CD4-positive, alpha-beta T cell (primary cell): ENCODE measurements at regions not wholly inside any gene's neighbourhood (a gene's known extent, or its start where the extent isn't known, plus 50 kb on each side); places are given as distances from the start of the nearest gene placed in this dataset.

Source experiments
- ATAC-seq: fragments of 200-7000 bp; cut with Tn5 transposase; one replicate; pipeline ENCODE4 v1.10.0; 2022; ENCODE audit warnings: mild to moderate bottlenecking; ENCODE audit not compliant: poor library complexity
- CTCF ChIA-PET: fragments of 350-600 bp; sonication (Branson Sonifier 250); formaldehyde crosslinking; loops from one replicate; lab custom pipeline; 2021; ENCODE audit warnings: antibody characterized with exemption, inconsistent platforms; lab: Charles Lee
- POLR2A ChIA-PET: fragments of 350-600 bp; sonication (Branson Sonifier 250); formaldehyde crosslinking; loops from one replicate; lab custom pipeline; 2021; ENCODE audit warnings: antibody characterized with exemption, inconsistent platforms; lab: Charles Lee
- DNase-seq, 14 experiments: peaks; one replicate each; pipeline ENCODE4 v3.0.0-alpha.2; 2013 to 2020; ENCODE audit warnings: mixed read lengths in 2 of 14
- H3K27ac ChIP-seq, 2 donors: one replicate each; pipeline versions ENCODE4 v1.5.1 to v1.7.0; 2013; ENCODE audit warnings: low read length in 2 of 2, low read depth in 1 of 2, mild to moderate bottlenecking in 1 of 2
- H3K27me3 ChIP-seq, 2 experiments: 1 replicate in 1 of 2; 2 replicates in 1 of 2; pipeline versions ENCODE4 v1.6.1 to v1.7.0; 2013; ENCODE audit warnings: low read length in 2 of 2, control low read depth in 1 of 2, mild to moderate bottlenecking in 1 of 2, moderate library complexity in 1 of 2; ENCODE audit not compliant: insufficient read depth in 2 of 2, control insufficient read depth in 1 of 2
- H3K36me3 ChIP-seq: one replicate; pipeline ENCODE4 v1.6.1; 2013; ENCODE audit warnings: low read length, control low read depth; ENCODE audit not compliant: insufficient read depth
- H3K4me1 ChIP-seq: one replicate; pipeline ENCODE4 v1.6.1; 2013; ENCODE audit warnings: low read length, control low read depth; ENCODE audit not compliant: insufficient read depth
- H3K4me3 ChIP-seq: one replicate; pipeline ENCODE4 v1.5.1; 2013; ENCODE audit warnings: mild to moderate bottlenecking, low read length, moderate library complexity
- H3K9me3 ChIP-seq, 2 experiments: 1 replicate in 1 of 2; 2 replicates in 1 of 2; pipeline versions ENCODE4 v1.6.1 to v1.7.0; 2013; ENCODE audit warnings: low read length in 2 of 2, mild to moderate bottlenecking in 2 of 2, control low read depth in 1 of 2, moderate library complexity in 1 of 2; ENCODE audit not compliant: control insufficient read depth in 1 of 2, insufficient read depth in 1 of 2
- H3K27ac Mint-ChIP-seq: one replicate; pipeline ENCODE4 v1.8.0; 2020; ENCODE audit warnings: mixed read lengths
- H3K27me3 Mint-ChIP-seq: one replicate; pipeline ENCODE4 v1.8.0; 2021; ENCODE audit warnings: mixed read lengths
- H3K36me3 Mint-ChIP-seq: one replicate; pipeline ENCODE4 v1.8.0; 2021; ENCODE audit warnings: low read depth, mixed read lengths
- H3K4me1 Mint-ChIP-seq: one replicate; pipeline ENCODE4 v1.8.0; 2021; ENCODE audit warnings: low read depth, mixed read lengths
- H3K4me3 Mint-ChIP-seq: one replicate; pipeline ENCODE4 v1.8.0; 2020; ENCODE audit warnings: mild to moderate bottlenecking, mixed read lengths
- H3K9me3 Mint-ChIP-seq: one replicate; pipeline ENCODE4 v1.8.0; 2020; ENCODE audit warnings: mixed read lengths
- intact Hi-C, 2 experiments: fragments of 100-400 bp; cut with DNase I in 1 of 2; cut with micrococcal nuclease in 1 of 2; formaldehyde crosslinking; loops; one replicate each; pipeline versions ENCODE4 v1.15.1 to v1.9.0; 2023 to 2025; cut with DNase I, micrococcal nuclease
- TF ChIP-seq, protein P1 (sequence below): fragments of 200-600 bp; IDR thresholded peaks from one replicate; pipeline ENCODE4 v1.8.0; 2022; ENCODE audit warnings: antibody characterized with exemption, mild to moderate bottlenecking

- ATAC-seq, result no peak
- H3K4me1 Mint-ChIP-seq, result no peaks in the 10 kb centered on the region
- no peak overlapping the region for H3K27ac Mint-ChIP-seq
- H3K9me3 Mint-ChIP-seq, result no peaks in the 10 kb centered on the region
- Histone ChIP-seq H3K4me3 (no peak overlapping the region), H3K27me3 (no peaks in the 10 kb centered on the region), H3K9me3 (no peaks in the 10 kb centered on the region), H3K36me3 (no peaks in the 10 kb centered on the region), H3K27ac (no peak overlapping the region), H3K4me1 (no peaks in the 10 kb centered on the region)
- H3K27me3 Mint-ChIP-seq, result no peaks in the 10 kb centered on the region
- POLR2A ChIA-PET, result no interaction called here
- no peak overlapping the region for H3K4me3 Mint-ChIP-seq
- intact Hi-C loops, result no loop called here
- no peaks in the 10 kb centered on the region for H3K36me3 Mint-ChIP-seq
- TF ChIP-seq, protein P1, sequence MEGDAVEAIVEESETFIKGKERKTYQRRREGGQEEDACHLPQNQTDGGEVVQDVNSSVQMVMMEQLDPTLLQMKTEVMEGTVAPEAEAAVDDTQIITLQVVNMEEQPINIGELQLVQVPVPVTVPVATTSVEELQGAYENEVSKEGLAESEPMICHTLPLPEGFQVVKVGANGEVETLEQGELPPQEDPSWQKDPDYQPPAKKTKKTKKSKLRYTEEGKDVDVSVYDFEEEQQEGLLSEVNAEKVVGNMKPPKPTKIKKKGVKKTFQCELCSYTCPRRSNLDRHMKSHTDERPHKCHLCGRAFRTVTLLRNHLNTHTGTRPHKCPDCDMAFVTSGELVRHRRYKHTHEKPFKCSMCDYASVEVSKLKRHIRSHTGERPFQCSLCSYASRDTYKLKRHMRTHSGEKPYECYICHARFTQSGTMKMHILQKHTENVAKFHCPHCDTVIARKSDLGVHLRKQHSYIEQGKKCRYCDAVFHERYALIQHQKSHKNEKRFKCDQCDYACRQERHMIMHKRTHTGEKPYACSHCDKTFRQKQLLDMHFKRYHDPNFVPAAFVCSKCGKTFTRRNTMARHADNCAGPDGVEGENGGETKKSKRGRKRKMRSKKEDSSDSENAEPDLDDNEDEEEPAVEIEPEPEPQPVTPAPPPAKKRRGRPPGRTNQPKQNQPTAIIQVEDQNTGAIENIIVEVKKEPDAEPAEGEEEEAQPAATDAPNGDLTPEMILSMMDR, result no peak
- DNase-seq, result no peak
- CTCF ChIA-PET, result no interaction called here
Measured at GRCh38 chr6:43934183-43934802, 164.3 kb downstream of the VEGFA start.

GRCh38 chr6:43933148-43933885, 163.3 kb downstream of the VEGFA start:
- Mint-ChIP-seq H3K4me1 (no peaks in the 10 kb centered on the region), H3K9me3 (no peaks in the 10 kb centered on the region), H3K27me3 (no peaks in the 10 kb centered on the region), H3K27ac (no peak overlapping the region), H3K36me3 (no peaks in the 10 kb centered on the region), H3K4me3 (no peak overlapping the region)
- intact Hi-C loops, result no loop called here
- H3K4me3 ChIP-seq, result no peak overlapping the region
- TF ChIP-seq, protein P1, result no peak
- no peak for ATAC-seq
- no peaks in the 10 kb centered on the region for H3K9me3 ChIP-seq
- no peaks in the 10 kb centered on the region for H3K4me1 ChIP-seq
- no peaks in the 10 kb centered on the region for H3K27me3 ChIP-seq
- ChIA-PET POLR2A (no interaction called here), CTCF (no interaction called here)
- H3K27ac ChIP-seq, result no peak overlapping the region
- H3K36me3 ChIP-seq, result no peaks in the 10 kb centered on the region
- DNase-seq, result no peak

- no peak for ATAC-seq
- CTCF ChIA-PET, result no interaction called here
- no peak for DNase-seq
Measured at GRCh38 chr6:43932259-43933147, 162.5 kb downstream of the VEGFA start.

More at GRCh38 chr6:43932259-43933147, 162.5 kb downstream of the VEGFA start:
- Mint-ChIP-seq H3K27me3 (no peaks in the 10 kb centered on the region), H3K27ac (no peak overlapping the region), H3K4me1 (peaks cover 8% of the 10 kb centered on the region), H3K4me3 (no peak overlapping the region), H3K36me3 (no peaks in the 10 kb centered on the region), H3K9me3 (no peaks in the 10 kb centered on the region)
- POLR2A ChIA-PET, result no interaction called here
- peaks cover 3% of the 10 kb centered on the region for H3K4me1 ChIP-seq
- no peak overlapping the region for H3K27ac ChIP-seq
- H3K36me3 ChIP-seq, result no peaks in the 10 kb centered on the region
- H3K27me3 ChIP-seq, result no peaks in the 10 kb centered on the region
- TF ChIP-seq, protein P1, result no peak
- no peaks in the 10 kb centered on the region for H3K9me3 ChIP-seq
- no peak overlapping the region for H3K4me3 ChIP-seq
- intact Hi-C loops, result no loop called here
